ENCODE measurements at regions not wholly inside any gene's neighbourhood (a gene's known extent, or its start where the extent isn't known, plus 50 kb on each side); places are given as distances from the start of the nearest gene placed in this dataset.

GRCh38 chr19:28238270-28238820 is 974.6 kb downstream of the UQCRFS1 start:
- no peak for DNase-seq (ENCODE audit: low read depth)

- DNase-seq (ENCODE audit: low read depth) = no peak
Measured at GRCh38 chr19:28235606-28236125, 977.3 kb downstream of the UQCRFS1 start.

GRCh38 chr19:28234637-28235036 is 978.3 kb downstream of the UQCRFS1 start:
- peak; percentile 74 for DNase-seq (ENCODE audit: low read depth)

- DNase-seq (ENCODE audit: low read depth) = no peak
Measured at GRCh38 chr19:28228854-28229253, 984.1 kb downstream of the UQCRFS1 start.

- peak; percentile 23 for DNase-seq (ENCODE audit: low read depth)
Measured at GRCh38 chr19:28224441-28224840, 988.5 kb downstream of the UQCRFS1 start.

- DNase-seq (ENCODE audit: low read depth) = peak; percentile 45
Measured at GRCh38 chr19:28221736-28222135, 991.2 kb downstream of the UQCRFS1 start.

- DNase-seq (ENCODE audit: low read depth) = no peak
Measured at GRCh38 chr19:28218728-28219127, 994.2 kb downstream of the UQCRFS1 start.

- DNase-seq (ENCODE audit: low read depth) = no peak
Measured at GRCh38 chr19:28217022-28217421, 995.9 kb downstream of the UQCRFS1 start.

- DNase-seq (ENCODE audit: low read depth) = peak; percentile 63
Measured at GRCh38 chr19:28213470-28214082, 999.4 kb downstream of the UQCRFS1 start.

GRCh38 chr19:28210886-28211285 is 1002.1 kb downstream of the UQCRFS1 start:
- DNase-seq (ENCODE audit: low read depth) = no peak

- DNase-seq (ENCODE audit: low read depth) = peak; percentile 72
Measured at GRCh38 chr19:28208745-28209144, 1004.2 kb downstream of the UQCRFS1 start.

- no peak for DNase-seq (ENCODE audit: low read depth)
Measured at GRCh38 chr19:28207244-28207643, 1005.7 kb downstream of the UQCRFS1 start.

- no peak for DNase-seq (ENCODE audit: low read depth)
Measured at GRCh38 chr19:28201462-28201943, 1011.4 kb downstream of the UQCRFS1 start.

- DNase-seq (ENCODE audit: low read depth) = no peak
Measured at GRCh38 chr19:28199323-28199722, 1013.6 kb downstream of the UQCRFS1 start.

- no peak for DNase-seq (ENCODE audit: low read depth)
Measured at GRCh38 chr19:28196961-28197360, 1016.0 kb downstream of the UQCRFS1 start.

- no peak for DNase-seq (ENCODE audit: low read depth)
Measured at GRCh38 chr19:28196101-28196500, 1016.9 kb downstream of the UQCRFS1 start.

GRCh38 chr19:28185646-28186045 is 1027.3 kb downstream of the UQCRFS1 start:
- peak; percentile 19 for DNase-seq (ENCODE audit: low read depth)

- DNase-seq (ENCODE audit: low read depth) = peak; percentile 73
Measured at GRCh38 chr19:28184997-28185396, 1028.0 kb downstream of the UQCRFS1 start.

GRCh38 chr19:28176193-28176592 is 1036.8 kb downstream of the UQCRFS1 start:
- no peak for DNase-seq (ENCODE audit: low read depth)

GRCh38 chr19:28171983-28172382 is 1041.0 kb downstream of the UQCRFS1 start:
- DNase-seq (ENCODE audit: low read depth) = peak; percentile 68

- no peak for DNase-seq (ENCODE audit: low read depth)
Measured at GRCh38 chr19:28170066-28170465, 1042.9 kb downstream of the UQCRFS1 start.

GRCh38 chr19:28169168-28169887 is 1043.6 kb downstream of the UQCRFS1 start:
- DNase-seq (ENCODE audit: low read depth) = no peak

- peak; percentile 29 for DNase-seq (ENCODE audit: low read depth)
Measured at GRCh38 chr19:28168557-28168956, 1044.4 kb downstream of the UQCRFS1 start.
